H9 (cell line): ENCODE measurements at regions not wholly inside any gene's neighbourhood (a gene's known extent, or its start where the extent isn't known, plus 50 kb on each side); places are given as distances from the start of the nearest gene placed in this dataset.

Experiments used
- DNase-seq: peaks from one replicate; pipeline ENCODE4 v3.0.0-alpha.2; 2017
- H2AFZ ChIP-seq: one replicate; pipeline ENCODE4 v1.6.1; 2013; ENCODE audit warnings: mild to moderate bottlenecking, low read length, control low read depth, moderate library complexity
- H2AK5ac ChIP-seq: 2 replicates; pipeline ENCODE4 v1.6.1; 2013; ENCODE audit warnings: low read length, control low read depth, mixed read lengths; ENCODE audit not compliant: insufficient read length
- H2BK120ac ChIP-seq: one replicate; pipeline ENCODE4 v1.6.1; 2013; ENCODE audit warnings: low read depth, mild to moderate bottlenecking, low read length, control low read depth, inconsistent platforms; ENCODE audit not compliant: poor library complexity, severe bottlenecking
- H2BK12ac ChIP-seq: 2 replicates; pipeline ENCODE4 v1.6.1; 2013; ENCODE audit warnings: low read length, control low read depth, mixed read lengths, low read depth; ENCODE audit not compliant: insufficient read length
- H2BK15ac ChIP-seq: 2 replicates; pipeline ENCODE4 v1.6.1; 2013; ENCODE audit warnings: low read depth, low read length, control low read depth
- H2BK20ac ChIP-seq: one replicate; pipeline ENCODE4 v1.6.1; 2013; ENCODE audit warnings: low read depth, mild to moderate bottlenecking, low read length, control low read depth, inconsistent platforms; ENCODE audit not compliant: poor library complexity, severe bottlenecking
- H2BK5ac ChIP-seq: 2 replicates; pipeline ENCODE4 v1.6.1; 2013; ENCODE audit warnings: low read length, control low read depth, mixed read lengths; ENCODE audit not compliant: insufficient read length
- H3K14ac ChIP-seq: 2 replicates; pipeline ENCODE4 v1.6.1; 2013; ENCODE audit warnings: low read length, control low read depth; ENCODE audit not compliant: insufficient read depth
- H3K18ac ChIP-seq: 2 replicates; pipeline ENCODE4 v1.6.1; 2013; ENCODE audit warnings: low read depth, mild to moderate bottlenecking, mixed read lengths, low read length, control low read depth; ENCODE audit not compliant: insufficient read length
- H3K23ac ChIP-seq: 2 replicates; pipeline ENCODE4 v1.6.1; 2013; ENCODE audit warnings: low read length, control low read depth, mixed read lengths, low read depth; ENCODE audit not compliant: insufficient read length
- H3K23me2 ChIP-seq: 2 replicates; pipeline ENCODE4 v1.6.1; 2013; ENCODE audit warnings: low read depth, mild to moderate bottlenecking, mixed read lengths, low read length, control low read depth; ENCODE audit not compliant: insufficient read length, poor library complexity, severe bottlenecking
- H3K27ac ChIP-seq: 2 replicates; pipeline ENCODE4 v1.5.1; 2013; ENCODE audit warnings: low read length, control low read depth, mixed read lengths, low read depth; ENCODE audit not compliant: insufficient read length
- H3K27me3 ChIP-seq: 2 replicates; pipeline ENCODE4 v1.6.1; 2013; ENCODE audit warnings: low read length, control low read depth, inconsistent platforms; ENCODE audit not compliant: insufficient read depth
- H3K4ac ChIP-seq: 2 replicates; pipeline ENCODE4 v1.6.1; 2013; ENCODE audit warnings: low read depth, mild to moderate bottlenecking, control low read depth, inconsistent platforms, low read length, moderate library complexity
- H3K4me1 ChIP-seq: 2 replicates; pipeline ENCODE4 v1.6.1; 2013; ENCODE audit warnings: low read length, control low read depth, inconsistent platforms; ENCODE audit not compliant: insufficient read depth
- H3K4me2 ChIP-seq: 2 replicates; pipeline ENCODE4 v1.6.1; 2013; ENCODE audit warnings: low read length, control low read depth, mixed read lengths; ENCODE audit not compliant: insufficient read length, insufficient read depth
- H3K56ac ChIP-seq: 2 replicates; pipeline ENCODE4 v1.6.1; 2013; ENCODE audit warnings: low read depth, mild to moderate bottlenecking, mixed read lengths, low read length, control low read depth; ENCODE audit not compliant: insufficient read length
- H3K79me1 ChIP-seq: 2 replicates; pipeline ENCODE4 v1.6.1; 2013; ENCODE audit warnings: low read depth, mild to moderate bottlenecking, moderate library complexity, low read length, control low read depth, inconsistent platforms; ENCODE audit not compliant: insufficient read depth, poor library complexity, severe bottlenecking
- H3K79me2 ChIP-seq: 2 replicates; pipeline ENCODE4 v1.6.1; 2013; ENCODE audit warnings: low read length, control low read depth, inconsistent platforms; ENCODE audit not compliant: insufficient read depth
- H3K9ac ChIP-seq: 2 replicates; pipeline ENCODE4 v1.6.1; 2013; ENCODE audit warnings: low read length, control low read depth, mixed read lengths; ENCODE audit not compliant: insufficient read length; ENCODE audit errors: extremely low read depth
- H3K9me3 ChIP-seq: one replicate; pipeline ENCODE4 v1.6.1; 2013; ENCODE audit warnings: low read depth, low read length, inconsistent platforms; ENCODE audit not compliant: control insufficient read depth
- H3T11ph ChIP-seq: one replicate; pipeline ENCODE4 v1.6.1; 2013; ENCODE audit warnings: mild to moderate bottlenecking, low read length, control low read depth, inconsistent platforms
- H4K20me1 ChIP-seq: one replicate; pipeline ENCODE4 v1.6.1; 2013; ENCODE audit not compliant: control insufficient read depth, insufficient read length, insufficient read depth
- H4K5ac ChIP-seq: 2 replicates; pipeline ENCODE4 v1.6.1; 2013; ENCODE audit warnings: low read depth, mild to moderate bottlenecking, mixed read lengths, low read length, control low read depth; ENCODE audit not compliant: insufficient read length
- H4K8ac ChIP-seq: replicated peaks from 2 replicates; pipeline ENCODE4 v1.6.1; 2013; ENCODE audit warnings: low read length, control low read depth, mixed read lengths, low read depth; ENCODE audit not compliant: insufficient read length
- H4K91ac ChIP-seq: 2 replicates; pipeline ENCODE4 v1.6.1; 2013; ENCODE audit warnings: low read depth, mild to moderate bottlenecking, moderate library complexity, mixed read lengths, low read length, control low read depth; ENCODE audit not compliant: insufficient read length
- H3K27ac Mint-ChIP-seq, 3 experiments: 2 replicates in 2 of 3; 3 replicates in 1 of 3; pipeline ENCODE4 v1.8.0; 2020 to 2021; ENCODE audit warnings: mixed read lengths in 3 of 3, mild to moderate bottlenecking in 1 of 3, moderate library complexity in 1 of 3
- H3K27me3 Mint-ChIP-seq: 2 replicates; pipeline ENCODE4 v1.8.0; 2021; ENCODE audit warnings: low read depth, mild to moderate bottlenecking, moderate library complexity, mixed read lengths
- H3K36me3 Mint-ChIP-seq, 3 experiments: 2 replicates in 2 of 3; 3 replicates in 1 of 3; pipeline ENCODE4 v1.8.0; 2020 to 2021; ENCODE audit warnings: low read depth in 3 of 3, mixed read lengths in 3 of 3; ENCODE audit not compliant: insufficient read depth in 1 of 3
- H3K4me1 Mint-ChIP-seq, 2 experiments: 2 replicates each; pipeline ENCODE4 v1.8.0; 2020; ENCODE audit warnings: mixed read lengths in 2 of 2
- H3K4me3 Mint-ChIP-seq, 2 experiments: 2 replicates in 1 of 2; 3 replicates in 1 of 2; pipeline ENCODE4 v1.8.0; 2020 to 2021; ENCODE audit warnings: mild to moderate bottlenecking in 2 of 2, mixed read lengths in 2 of 2, moderate library complexity in 1 of 2
- H3K9me3 Mint-ChIP-seq, 2 experiments: 2 replicates in 1 of 2; 3 replicates in 1 of 2; pipeline ENCODE4 v1.8.0; 2020; ENCODE audit warnings: mild to moderate bottlenecking in 2 of 2, mixed read lengths in 2 of 2, moderate library complexity in 1 of 2
- WGBS: extraction: QIAGEN DNeasy Blood & Tissue Kit; methylation state at CpG from one replicate; pipeline ENCODE4 v1.1.7; 2013; ENCODE audit warnings: missing lambda C conversion rate, low lambda C conversion rate, mixed read lengths; ENCODE audit not compliant: insufficient read length; ENCODE audit errors: extremely low coverage; 5-methylcytosine and 5-hydroxymethylcytosine counted together
- TF ChIP-seq, protein P1 (sequence below): fragments of 200-600 bp; sonication (generic); conservative IDR thresholded peaks from 3 replicates; pipeline ENCODE4 v1.8.0; 2021; ENCODE audit warnings: antibody characterized with exemption, mild to moderate bottlenecking

GRCh38 chr4:124530464-124531077, 182.0 kb downstream of the ANKRD50 start:
- Histone ChIP-seq H4K5ac (no peak overlapping the region), H3T11ph (no peak overlapping the region), H3K56ac (no peak overlapping the region), H3K9me3 (no peaks in the 10 kb centered on the region), H4K8ac (no peak overlapping the region), H2BK5ac (no peak overlapping the region), H2BK12ac (no peak overlapping the region), H2AK5ac (no peak overlapping the region), H3K18ac (no peak overlapping the region), H3K79me1 (no peaks in the 10 kb centered on the region), H3K4ac (no peak overlapping the region), H3K4me2 (no peak overlapping the region), H3K79me2 (no peaks in the 10 kb centered on the region), H3K27me3 (no peaks in the 10 kb centered on the region), H2BK15ac (no peak overlapping the region), H3K9ac (no peak overlapping the region), H4K91ac (no peak overlapping the region), H2BK120ac (no peak overlapping the region), H2AFZ (no peak overlapping the region), H3K23me2 (no peaks in the 10 kb centered on the region), H3K14ac (no peak overlapping the region), H3K23ac (no peak overlapping the region), H3K27ac (no peak overlapping the region), H3K4me1 (no peaks in the 10 kb centered on the region), H2BK20ac (no peak overlapping the region), H4K20me1 (no peaks in the 10 kb centered on the region)
- Mint-ChIP-seq H3K36me3 (peaks cover 0 to 3% (median 0%) of the 10 kb centered on the region in 3 experiments; a peak in 1 of 7 replicates), H3K27me3 (no peaks in the 10 kb centered on the region), H3K9me3 (peaks cover 0 to 3% of the 10 kb centered on the region in 2 experiments; a peak in 1 of 5 replicates), H3K27ac (no peak overlapping the region; a peak in 1 of 7 replicates), H3K4me1 (peaks cover 13 to 21% of the 10 kb centered on the region in 2 experiments), H3K4me3 (no peak overlapping the region)
- no peak for DNase-seq
- TF ChIP-seq, protein P1, sequence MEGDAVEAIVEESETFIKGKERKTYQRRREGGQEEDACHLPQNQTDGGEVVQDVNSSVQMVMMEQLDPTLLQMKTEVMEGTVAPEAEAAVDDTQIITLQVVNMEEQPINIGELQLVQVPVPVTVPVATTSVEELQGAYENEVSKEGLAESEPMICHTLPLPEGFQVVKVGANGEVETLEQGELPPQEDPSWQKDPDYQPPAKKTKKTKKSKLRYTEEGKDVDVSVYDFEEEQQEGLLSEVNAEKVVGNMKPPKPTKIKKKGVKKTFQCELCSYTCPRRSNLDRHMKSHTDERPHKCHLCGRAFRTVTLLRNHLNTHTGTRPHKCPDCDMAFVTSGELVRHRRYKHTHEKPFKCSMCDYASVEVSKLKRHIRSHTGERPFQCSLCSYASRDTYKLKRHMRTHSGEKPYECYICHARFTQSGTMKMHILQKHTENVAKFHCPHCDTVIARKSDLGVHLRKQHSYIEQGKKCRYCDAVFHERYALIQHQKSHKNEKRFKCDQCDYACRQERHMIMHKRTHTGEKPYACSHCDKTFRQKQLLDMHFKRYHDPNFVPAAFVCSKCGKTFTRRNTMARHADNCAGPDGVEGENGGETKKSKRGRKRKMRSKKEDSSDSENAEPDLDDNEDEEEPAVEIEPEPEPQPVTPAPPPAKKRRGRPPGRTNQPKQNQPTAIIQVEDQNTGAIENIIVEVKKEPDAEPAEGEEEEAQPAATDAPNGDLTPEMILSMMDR: no peak
- no CpG with 5 or more reads among the region's 5 CpGs for WGBS
